Transverse colon (tissue), 3 donors: ENCODE measurements at regions not wholly inside any gene's neighbourhood (a gene's known extent, or its start where the extent isn't known, plus 50 kb on each side); places are given as distances from the start of the nearest gene placed in this dataset.

ENCODE experiments used
- CTCF ChIP-seq, 5 experiments: fragments of 200-600 bp in 3 of 5; fragments of 450-650 bp in 2 of 5; sonication (generic) in 3 of 5; IDR thresholded peaks; 1 replicate in 2 of 5; 2 replicates in 3 of 5; pipeline ENCODE4 v1.5.1; 2016 to 2017; ENCODE audit warnings: antibody characterized with exemption in 5 of 5, inconsistent platforms in 3 of 5, mild to moderate bottlenecking in 2 of 5, moderate library complexity in 1 of 5
- EP300 ChIP-seq: sonication (generic); formaldehyde crosslinking; IDR thresholded peaks from one replicate; pipeline ENCODE4 v1.6.1; 2017; ENCODE audit warnings: antibody characterized with exemption, low read depth

DNA sequence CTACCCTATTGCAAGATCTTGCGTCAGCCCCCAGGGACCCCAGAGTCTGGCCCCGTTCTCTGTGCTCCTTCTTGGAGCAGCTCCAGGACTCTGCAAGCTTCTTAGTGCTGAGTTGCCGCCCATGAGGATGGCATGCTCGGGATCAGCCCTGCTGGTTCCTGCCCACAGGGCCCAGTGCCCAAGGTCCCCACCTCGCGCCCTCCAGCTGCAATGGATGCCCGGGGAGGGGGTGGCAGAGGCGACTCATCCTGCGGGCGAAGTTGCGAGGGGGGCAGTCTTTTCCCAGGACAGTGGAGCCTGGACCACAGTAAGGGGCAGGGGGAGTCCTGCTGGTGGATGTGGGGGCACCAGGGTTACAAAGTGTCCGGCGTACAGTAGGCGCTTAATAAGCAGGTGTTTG lies 261.9 kb downstream of the BCL2 start:
- no peak for TF ChIP-seq EP300
- no peak for TF ChIP-seq CTCF (IDR thresholded peaks at IDR 0.05)
